AG04449 (cell line): ENCODE measurements at regions not wholly inside any gene's neighbourhood (a gene's known extent, or its start where the extent isn't known, plus 50 kb on each side); places are given as distances from the start of the nearest gene placed in this dataset.

Source experiments
- CTCF ChIA-PET: fragments of 350-600 bp; formaldehyde crosslinking; extraction: SDS; loops from one replicate; lab custom pipeline; 2021; ENCODE audit warnings: antibody characterized with exemption; lab: Yijun Ruan, JAX
- POLR2A ChIA-PET: fragments of 400-600, 350-600 bp; formaldehyde crosslinking; extraction: SDS; loops from one replicate; lab custom pipeline; 2020; ENCODE audit warnings: antibody characterized with exemption, inconsistent platforms; lab: Yijun Ruan, JAX
- DNase-seq: peaks from one replicate; pipeline ENCODE4 v3.0.0-alpha.2; 2010; ENCODE audit warnings: low read depth, low spot score
- H3K4me3 ChIP-seq: 2 replicates; pipeline ENCODE4 v1.5.1; 2011; ENCODE audit warnings: low read depth, mild to moderate bottlenecking, control low read depth, low read length
- TF ChIP-seq, protein P1 (sequence below): IDR thresholded peaks from one replicate; pipeline ENCODE4 v1.5.1; 2011; ENCODE audit warnings: mild to moderate bottlenecking, moderate library complexity, low read length, control low read depth, inconsistent platforms; ENCODE audit not compliant: insufficient read depth; ENCODE audit errors: missing control alignments

DNA sequence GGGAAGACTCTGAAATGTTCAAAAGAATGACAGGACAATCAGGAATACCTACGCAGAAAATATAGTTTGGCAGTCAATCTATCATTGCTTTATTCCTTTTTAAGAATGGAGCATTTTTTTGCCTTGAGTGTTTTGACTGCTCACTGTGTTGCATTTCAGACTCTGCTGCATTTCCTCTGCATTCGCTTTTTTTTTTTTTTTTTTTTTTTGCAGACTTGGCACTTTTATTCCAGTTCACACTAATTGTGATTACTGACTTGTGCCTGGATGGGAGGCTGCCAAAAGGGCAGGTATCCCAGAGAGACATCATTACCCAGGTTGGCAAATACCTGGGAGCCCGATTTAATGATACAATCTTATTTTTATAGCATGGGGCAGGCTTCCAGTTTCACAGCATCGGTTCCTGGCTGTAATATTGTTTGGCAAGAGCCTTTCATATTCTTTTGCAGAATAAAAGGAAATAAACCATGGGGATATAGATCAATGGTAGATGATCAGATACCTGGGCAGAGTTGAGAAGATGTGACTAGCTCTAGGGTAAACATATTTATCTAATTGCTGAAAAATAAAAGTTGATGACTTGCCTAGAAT lies 1132.6 kb downstream of the MAT2B start:
- POLR2A ChIA-PET = no interaction called here
- CTCF ChIA-PET = no interaction called here
- DNase-seq = no peak
- TF ChIP-seq, protein P1, sequence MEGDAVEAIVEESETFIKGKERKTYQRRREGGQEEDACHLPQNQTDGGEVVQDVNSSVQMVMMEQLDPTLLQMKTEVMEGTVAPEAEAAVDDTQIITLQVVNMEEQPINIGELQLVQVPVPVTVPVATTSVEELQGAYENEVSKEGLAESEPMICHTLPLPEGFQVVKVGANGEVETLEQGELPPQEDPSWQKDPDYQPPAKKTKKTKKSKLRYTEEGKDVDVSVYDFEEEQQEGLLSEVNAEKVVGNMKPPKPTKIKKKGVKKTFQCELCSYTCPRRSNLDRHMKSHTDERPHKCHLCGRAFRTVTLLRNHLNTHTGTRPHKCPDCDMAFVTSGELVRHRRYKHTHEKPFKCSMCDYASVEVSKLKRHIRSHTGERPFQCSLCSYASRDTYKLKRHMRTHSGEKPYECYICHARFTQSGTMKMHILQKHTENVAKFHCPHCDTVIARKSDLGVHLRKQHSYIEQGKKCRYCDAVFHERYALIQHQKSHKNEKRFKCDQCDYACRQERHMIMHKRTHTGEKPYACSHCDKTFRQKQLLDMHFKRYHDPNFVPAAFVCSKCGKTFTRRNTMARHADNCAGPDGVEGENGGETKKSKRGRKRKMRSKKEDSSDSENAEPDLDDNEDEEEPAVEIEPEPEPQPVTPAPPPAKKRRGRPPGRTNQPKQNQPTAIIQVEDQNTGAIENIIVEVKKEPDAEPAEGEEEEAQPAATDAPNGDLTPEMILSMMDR = no peak
- H3K4me3 ChIP-seq = no peak overlapping the region

DNA sequence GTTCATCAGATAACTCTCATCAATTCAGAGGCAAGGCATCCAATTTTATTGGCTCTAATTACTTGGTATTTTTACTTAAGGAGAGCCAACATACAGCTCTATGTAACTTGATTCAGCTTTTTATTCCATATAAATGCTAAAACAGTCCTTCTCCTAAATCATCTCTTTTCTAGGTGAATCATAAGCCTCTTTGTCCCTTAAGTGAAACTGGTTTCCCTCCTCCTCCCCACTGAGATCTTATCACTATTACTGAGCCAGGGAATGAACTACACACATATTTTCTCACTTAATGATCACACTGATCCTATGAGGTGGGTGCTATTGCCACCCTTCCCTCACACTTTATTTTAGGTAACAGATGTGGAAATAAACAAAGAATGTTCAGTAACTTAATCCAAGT lies 1143.8 kb downstream of the MAT2B start:
- CTCF ChIA-PET = no interaction called here

DNA sequence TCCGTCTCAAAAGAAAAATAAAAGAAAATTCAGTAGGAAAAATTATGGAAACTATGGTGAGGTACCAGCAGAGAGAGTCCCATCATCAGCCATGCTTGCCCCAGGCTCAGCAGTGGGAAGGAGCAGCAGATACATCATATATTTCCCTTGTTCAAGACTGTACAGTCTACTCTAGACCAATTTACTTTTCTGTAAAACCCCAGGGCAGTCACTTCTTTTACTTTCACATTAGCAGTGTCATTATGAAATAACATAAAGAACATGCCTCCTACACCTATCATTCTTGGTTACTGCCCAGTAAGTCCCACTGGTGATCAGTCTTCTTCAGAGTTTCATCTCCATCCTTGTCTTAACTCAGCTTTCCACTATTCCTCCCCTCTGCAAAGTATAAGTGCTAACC lies 1145.0 kb downstream of the MAT2B start:
- no peak overlapping the region for H3K4me3 ChIP-seq
- ChIA-PET POLR2A (no interaction called here), CTCF (no interaction called here)
- no peak for DNase-seq
- TF ChIP-seq, protein P1 = no peak

More for the DNA sequence above, 1143.8 kb downstream of the MAT2B start:
- no peak overlapping the region for H3K4me3 ChIP-seq
- no peak for DNase-seq
- POLR2A ChIA-PET = no interaction called here
- TF ChIP-seq, protein P1 = no peak

GRCh38 chr5:164651546-164652275 lies 1146.3 kb downstream of the MAT2B start:
- no peak for DNase-seq
- no peak overlapping the region for H3K4me3 ChIP-seq
- TF ChIP-seq, protein P1 = no peak
- ChIA-PET CTCF (no interaction called here), POLR2A (no interaction called here)

GRCh38 chr5:164652276-164652660 lies 1146.8 kb downstream of the MAT2B start:
- CTCF ChIA-PET = no interaction called here
- TF ChIP-seq, protein P1 = no peak
- no peak for DNase-seq
- POLR2A ChIA-PET = no interaction called here
- H3K4me3 ChIP-seq = no peak overlapping the region

DNA sequence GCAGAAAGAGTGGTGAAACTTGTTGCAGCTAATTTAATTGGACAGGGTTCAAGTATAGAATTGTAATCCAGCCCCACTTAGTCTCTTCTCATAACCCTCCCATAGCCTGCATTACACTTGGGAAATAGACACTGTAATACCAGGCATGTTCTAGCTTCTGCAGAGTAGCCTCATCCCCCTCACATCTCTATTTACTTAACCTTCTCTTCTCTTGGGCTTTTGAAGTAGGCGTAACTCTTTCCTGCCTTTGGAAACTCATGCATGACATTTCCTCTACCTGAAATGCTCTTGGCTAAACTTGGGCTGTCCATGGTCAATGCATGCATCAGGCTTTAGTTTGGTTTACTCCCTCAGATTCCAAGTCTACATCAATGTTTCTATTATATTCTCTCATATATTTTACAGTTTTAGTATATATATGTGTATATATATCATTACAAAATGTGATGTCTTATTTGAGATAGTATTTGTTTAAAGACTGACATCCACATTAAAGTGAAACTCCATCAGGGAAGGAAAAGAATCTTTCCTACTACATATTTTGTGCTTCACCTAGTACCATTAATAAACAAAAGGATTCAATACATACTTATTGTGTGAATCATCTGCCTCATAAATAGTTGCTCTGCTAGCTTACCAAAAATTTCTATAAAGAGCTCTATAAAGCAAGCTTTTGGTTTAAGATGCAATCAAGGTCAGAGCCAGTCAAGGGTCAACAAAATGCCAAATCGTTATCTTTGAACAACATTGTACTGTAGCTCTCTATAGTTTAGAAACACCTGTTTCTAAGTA lies 1158.0 kb downstream of the MAT2B start:
- DNase-seq = no peak

More for the DNA sequence above, 1158.0 kb downstream of the MAT2B start:
- TF ChIP-seq, protein P1 = no peak
- ChIA-PET POLR2A (no interaction called here), CTCF (interaction anchor here (1.5 kb wide), 1 partner anchor 9 kb away, joined by 4 read pairs; no protein-coding TSS in a partner anchor)
- H3K4me3 ChIP-seq = no peak overlapping the region
